ENCODE measurements at regions not wholly inside any gene's neighbourhood (a gene's known extent, or its start where the extent isn't known, plus 50 kb on each side); places are given as distances from the start of the nearest gene placed in this dataset.

DNA sequence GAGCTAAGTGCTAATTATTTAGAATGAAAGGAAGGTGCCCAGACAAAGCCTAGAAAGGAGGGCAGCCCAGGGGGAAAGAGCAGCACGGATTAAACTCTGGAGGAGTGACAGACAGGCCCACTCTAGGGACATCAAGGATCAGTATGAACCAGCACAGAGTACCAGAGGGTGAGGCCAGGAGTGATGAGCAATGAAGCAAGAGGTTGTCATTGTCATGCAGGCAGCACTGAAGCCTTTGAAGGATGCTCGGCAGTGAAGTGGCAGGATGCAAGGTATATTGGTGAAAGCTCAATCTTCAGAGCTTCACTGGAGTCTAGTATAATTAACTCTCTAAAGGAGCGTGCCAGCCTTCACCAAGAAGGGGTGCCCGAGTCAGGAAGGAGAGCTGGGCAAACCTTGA lies 112.0 kb upstream of the INHBA start:
- in situ Hi-C loops (cut with MboI; ENCODE audit: low pct_unique_long_range_greater_than_20kb, low sequenced_read_pairs, unreplicated experiment), result no loop called here
- DNase-seq (ENCODE audit: low spot score), result no peak
- TF ChIP-seq, protein P1, sequence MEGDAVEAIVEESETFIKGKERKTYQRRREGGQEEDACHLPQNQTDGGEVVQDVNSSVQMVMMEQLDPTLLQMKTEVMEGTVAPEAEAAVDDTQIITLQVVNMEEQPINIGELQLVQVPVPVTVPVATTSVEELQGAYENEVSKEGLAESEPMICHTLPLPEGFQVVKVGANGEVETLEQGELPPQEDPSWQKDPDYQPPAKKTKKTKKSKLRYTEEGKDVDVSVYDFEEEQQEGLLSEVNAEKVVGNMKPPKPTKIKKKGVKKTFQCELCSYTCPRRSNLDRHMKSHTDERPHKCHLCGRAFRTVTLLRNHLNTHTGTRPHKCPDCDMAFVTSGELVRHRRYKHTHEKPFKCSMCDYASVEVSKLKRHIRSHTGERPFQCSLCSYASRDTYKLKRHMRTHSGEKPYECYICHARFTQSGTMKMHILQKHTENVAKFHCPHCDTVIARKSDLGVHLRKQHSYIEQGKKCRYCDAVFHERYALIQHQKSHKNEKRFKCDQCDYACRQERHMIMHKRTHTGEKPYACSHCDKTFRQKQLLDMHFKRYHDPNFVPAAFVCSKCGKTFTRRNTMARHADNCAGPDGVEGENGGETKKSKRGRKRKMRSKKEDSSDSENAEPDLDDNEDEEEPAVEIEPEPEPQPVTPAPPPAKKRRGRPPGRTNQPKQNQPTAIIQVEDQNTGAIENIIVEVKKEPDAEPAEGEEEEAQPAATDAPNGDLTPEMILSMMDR (IDR thresholded peaks at IDR 0.05; ENCODE audit: extremely low read depth, insufficient read depth, missing control alignments), result no peak

DNA sequence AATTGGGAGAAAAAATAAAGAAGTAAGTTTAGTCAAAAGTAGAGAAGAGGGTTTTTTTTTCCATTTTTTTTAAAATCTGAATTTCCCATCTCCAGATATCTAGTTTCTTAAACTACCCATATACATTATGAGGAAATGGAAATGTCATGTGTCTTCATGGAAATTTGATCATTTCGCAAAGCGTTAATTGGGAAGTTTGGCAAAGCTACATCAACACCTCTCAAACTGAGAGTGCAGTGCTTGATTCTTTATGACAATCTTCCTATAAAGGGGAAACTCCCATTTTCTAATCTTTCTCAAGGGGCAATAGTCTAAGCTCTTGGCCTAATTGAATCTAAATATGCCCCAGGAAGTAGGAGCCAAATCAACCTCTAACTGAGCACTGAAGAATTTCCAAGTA lies 110.4 kb upstream of the INHBA start:
- in situ Hi-C loops (cut with MboI; ENCODE audit: low pct_unique_long_range_greater_than_20kb, low sequenced_read_pairs, unreplicated experiment), result no loop called here
- no peak for DNase-seq (ENCODE audit: low spot score)
- TF ChIP-seq, protein P1 (IDR thresholded peaks at IDR 0.05; ENCODE audit: extremely low read depth, insufficient read depth, missing control alignments), result no peak

DNA sequence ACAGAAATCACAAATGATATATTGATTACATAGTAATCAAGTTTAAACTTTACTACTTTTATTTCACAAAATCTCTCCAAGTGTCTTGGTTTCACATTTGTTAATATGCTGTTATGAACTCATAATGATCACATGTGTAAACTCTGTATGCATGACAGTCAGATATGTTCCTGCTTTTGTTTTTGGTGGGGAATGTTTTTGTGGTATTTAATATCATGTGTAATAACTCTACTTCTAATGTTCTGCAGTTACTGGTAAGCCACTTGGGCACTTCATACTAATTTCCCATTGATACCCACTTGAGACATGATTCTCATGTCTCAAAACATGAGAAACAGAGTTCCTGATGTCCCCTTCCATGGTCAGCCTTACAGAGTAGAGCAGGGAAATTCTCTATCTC lies 109.1 kb upstream of the INHBA start:
- in situ Hi-C loops (cut with MboI; ENCODE audit: low pct_unique_long_range_greater_than_20kb, low sequenced_read_pairs, unreplicated experiment), result no loop called here
- no peak for DNase-seq (ENCODE audit: low spot score)
- TF ChIP-seq, protein P1 (IDR thresholded peaks at IDR 0.05; ENCODE audit: extremely low read depth, insufficient read depth, missing control alignments), result no peak

DNA sequence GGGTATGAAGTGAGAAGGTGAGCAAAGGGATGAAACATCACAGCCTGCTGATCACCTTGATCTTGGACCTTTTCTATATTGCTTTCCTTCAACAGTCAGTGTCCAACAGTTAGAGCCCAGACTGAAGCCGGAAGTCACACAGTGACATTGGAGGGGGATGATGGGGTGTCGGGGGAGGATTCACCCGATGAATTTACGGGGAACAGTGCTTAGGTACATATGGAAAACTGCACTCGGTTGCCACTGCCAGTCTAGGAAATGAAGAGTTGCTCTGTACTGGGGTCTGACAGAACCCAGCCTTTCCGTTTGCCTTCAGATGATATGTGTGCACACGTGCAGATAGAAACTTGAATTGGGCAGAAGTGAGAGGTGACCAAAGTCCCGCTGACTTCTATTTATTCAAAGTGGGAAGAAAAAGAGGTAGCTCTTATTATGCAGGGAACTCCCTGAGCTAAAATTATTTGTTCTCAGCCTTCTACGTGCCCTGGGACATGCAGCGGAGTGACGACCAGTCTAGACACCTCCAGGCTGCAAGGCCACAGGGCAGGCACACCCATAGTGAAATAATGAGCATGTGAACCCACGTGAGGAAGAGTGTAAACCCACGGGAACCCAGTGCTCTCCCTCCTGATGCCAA lies 107.2 kb upstream of the INHBA start:
- in situ Hi-C loops (cut with MboI; ENCODE audit: low pct_unique_long_range_greater_than_20kb, low sequenced_read_pairs, unreplicated experiment), result no loop called here
- DNase-seq (ENCODE audit: low spot score), result no peak
- TF ChIP-seq, protein P1 (IDR thresholded peaks at IDR 0.05; ENCODE audit: extremely low read depth, insufficient read depth, missing control alignments), result no peak

DNA sequence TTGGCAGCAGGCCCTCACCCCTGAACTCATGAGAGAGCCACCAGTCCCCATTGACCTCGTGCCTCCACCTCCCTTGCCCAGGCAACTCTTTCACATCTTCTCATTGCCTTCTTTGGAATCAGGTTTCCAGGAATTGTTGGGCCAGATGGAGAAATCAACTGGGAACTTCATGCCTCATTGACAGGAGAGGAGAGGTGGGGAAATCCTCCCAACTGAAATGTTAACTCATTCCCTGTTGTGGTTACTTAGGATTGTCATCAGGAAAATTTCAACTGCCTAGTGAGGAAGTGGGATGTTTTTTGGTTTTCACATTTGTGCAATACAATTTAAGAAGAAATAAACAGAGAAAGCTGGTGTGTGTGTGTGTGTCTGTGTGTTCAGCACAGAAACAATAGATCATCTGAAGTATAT lies 106.6 kb upstream of the INHBA start:
- DNase-seq (ENCODE audit: low spot score), result no peak
- in situ Hi-C loops (cut with MboI; ENCODE audit: low pct_unique_long_range_greater_than_20kb, low sequenced_read_pairs, unreplicated experiment), result no loop called here
- TF ChIP-seq, protein P1 (IDR thresholded peaks at IDR 0.05; ENCODE audit: extremely low read depth, insufficient read depth, missing control alignments), result no peak

DNA sequence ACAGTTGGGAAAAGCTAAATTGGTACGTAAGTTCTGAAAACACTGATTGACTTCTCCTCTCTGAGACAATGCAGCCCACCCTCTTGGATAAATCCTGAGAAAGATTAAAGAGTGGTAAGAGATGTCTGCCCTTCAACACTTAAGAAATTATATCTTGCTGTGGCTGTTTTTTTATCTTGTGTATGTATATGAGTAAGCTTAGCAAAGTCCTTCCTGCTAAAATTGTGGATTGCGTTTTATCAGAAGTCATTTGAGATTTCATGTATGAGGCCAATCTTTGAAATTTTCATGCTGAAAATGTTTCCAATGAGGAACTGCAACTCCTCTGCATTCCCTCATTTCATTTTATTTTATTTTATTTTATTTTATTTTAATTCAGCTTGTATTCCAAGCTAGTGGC lies 106.2 kb upstream of the INHBA start:
- TF ChIP-seq, protein P1 (IDR thresholded peaks at IDR 0.05; ENCODE audit: extremely low read depth, insufficient read depth, missing control alignments), result no peak
- no peak for DNase-seq (ENCODE audit: low spot score)
- in situ Hi-C loops (cut with MboI; ENCODE audit: low pct_unique_long_range_greater_than_20kb, low sequenced_read_pairs, unreplicated experiment), result no loop called here
